GM23338 (cell line): ENCODE measurements at regions not wholly inside any gene's neighbourhood (a gene's known extent, or its start where the extent isn't known, plus 50 kb on each side); places are given as distances from the start of the nearest gene placed in this dataset.

ENCODE experiments used
- CREB1 ChIP-seq: fragments of 250-450 bp; sonication (Bioruptor Pico); IDR thresholded peaks from 2 replicates; pipeline ENCODE4 v1.5.0; 2020; ENCODE audit warnings: low read depth, mild to moderate bottlenecking, moderate library complexity
- CTCF ChIP-seq, 2 experiments: fragments of 200-600 bp in 1 of 2; sonication (generic) in 1 of 2; conservative IDR thresholded peaks; 2 replicates each; pipeline versions ENCODE4 v1.5.1 to v1.6.1; 2016 to 2017; ENCODE audit warnings: antibody characterized with exemption in 2 of 2, low read depth in 2 of 2, mild to moderate bottlenecking in 2 of 2, moderate library complexity in 1 of 2
- EZH2 ChIP-seq: fragments of 200-600 bp; sonication (generic); IDR thresholded peaks from one replicate; pipeline ENCODE4 v1.8.0; 2017; ENCODE audit warnings: antibody characterized with exemption, mild to moderate bottlenecking, low read depth; ENCODE audit not compliant: unreplicated experiment
- NANOG ChIP-seq: IDR thresholded peaks from 2 replicates; pipeline ENCODE4 v1.6.1; 2016; ENCODE audit warnings: antibody characterized with exemption, borderline replicate concordance
- POLR2AphosphoS5 ChIP-seq: IDR thresholded peaks from 2 replicates; pipeline ENCODE4 v1.6.1; 2016; ENCODE audit warnings: antibody characterized with exemption, low read depth

GRCh38 chr2:65661980-65662653 is 229.7 kb upstream of the SPRED2 start:
- no peak for TF ChIP-seq EZH2
- no peak for TF ChIP-seq CTCF (conservative IDR thresholded peaks at IDR 0.05; ENCODE audit: low read depth in 2 of 2)
- TF ChIP-seq POLR2AphosphoS5, result no peak
- TF ChIP-seq NANOG, result no peak
- no peak for TF ChIP-seq CREB1 (CRISPR knock-in tag)
